ENCODE measurements at regions not wholly inside any gene's neighbourhood (a gene's known extent, or its start where the extent isn't known, plus 50 kb on each side); places are given as distances from the start of the nearest gene placed in this dataset.

DNA sequence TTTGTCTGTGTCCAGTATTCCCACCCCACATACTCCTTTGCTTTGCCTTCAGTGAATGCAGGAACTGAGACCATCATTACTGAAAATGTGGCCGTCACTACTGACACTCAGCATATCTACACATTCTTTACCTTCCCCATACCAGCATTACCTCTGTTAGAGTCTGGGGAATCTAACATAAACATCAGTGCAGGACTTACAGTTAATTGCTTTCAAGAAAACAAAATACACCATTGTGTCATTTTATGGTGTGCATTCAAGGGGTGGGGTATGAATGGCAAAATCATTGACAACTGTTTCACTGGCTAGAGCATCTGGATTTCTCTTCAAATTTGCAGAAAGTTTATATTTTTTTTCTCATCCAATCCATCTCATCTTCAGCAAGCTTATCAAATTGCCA is 731.4 kb upstream of the RIOK2 start:
- H3K4me3 Mint-ChIP-seq (ENCODE audit: unreplicated experiment), result no peak overlapping the region
- H3K27ac Mint-ChIP-seq (ENCODE audit: unreplicated experiment), result no peak overlapping the region
- H3K9me3 Mint-ChIP-seq (ENCODE audit: unreplicated experiment), result no peaks in the 10 kb centered on the region
- DNase-seq (ENCODE audit: low spot score), result no peak
- H3K36me3 Mint-ChIP-seq (ENCODE audit: low read depth, unreplicated experiment), result no peaks in the 10 kb centered on the region
- H3K27me3 Mint-ChIP-seq (ENCODE audit: unreplicated experiment), result no peaks in the 10 kb centered on the region
- no peaks in the 10 kb centered on the region for H3K4me1 Mint-ChIP-seq (ENCODE audit: unreplicated experiment)
- TF ChIP-seq, protein P1, sequence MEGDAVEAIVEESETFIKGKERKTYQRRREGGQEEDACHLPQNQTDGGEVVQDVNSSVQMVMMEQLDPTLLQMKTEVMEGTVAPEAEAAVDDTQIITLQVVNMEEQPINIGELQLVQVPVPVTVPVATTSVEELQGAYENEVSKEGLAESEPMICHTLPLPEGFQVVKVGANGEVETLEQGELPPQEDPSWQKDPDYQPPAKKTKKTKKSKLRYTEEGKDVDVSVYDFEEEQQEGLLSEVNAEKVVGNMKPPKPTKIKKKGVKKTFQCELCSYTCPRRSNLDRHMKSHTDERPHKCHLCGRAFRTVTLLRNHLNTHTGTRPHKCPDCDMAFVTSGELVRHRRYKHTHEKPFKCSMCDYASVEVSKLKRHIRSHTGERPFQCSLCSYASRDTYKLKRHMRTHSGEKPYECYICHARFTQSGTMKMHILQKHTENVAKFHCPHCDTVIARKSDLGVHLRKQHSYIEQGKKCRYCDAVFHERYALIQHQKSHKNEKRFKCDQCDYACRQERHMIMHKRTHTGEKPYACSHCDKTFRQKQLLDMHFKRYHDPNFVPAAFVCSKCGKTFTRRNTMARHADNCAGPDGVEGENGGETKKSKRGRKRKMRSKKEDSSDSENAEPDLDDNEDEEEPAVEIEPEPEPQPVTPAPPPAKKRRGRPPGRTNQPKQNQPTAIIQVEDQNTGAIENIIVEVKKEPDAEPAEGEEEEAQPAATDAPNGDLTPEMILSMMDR (IDR thresholded peaks at IDR 0.05; ENCODE audit: unreplicated experiment), result no peak

DNA sequence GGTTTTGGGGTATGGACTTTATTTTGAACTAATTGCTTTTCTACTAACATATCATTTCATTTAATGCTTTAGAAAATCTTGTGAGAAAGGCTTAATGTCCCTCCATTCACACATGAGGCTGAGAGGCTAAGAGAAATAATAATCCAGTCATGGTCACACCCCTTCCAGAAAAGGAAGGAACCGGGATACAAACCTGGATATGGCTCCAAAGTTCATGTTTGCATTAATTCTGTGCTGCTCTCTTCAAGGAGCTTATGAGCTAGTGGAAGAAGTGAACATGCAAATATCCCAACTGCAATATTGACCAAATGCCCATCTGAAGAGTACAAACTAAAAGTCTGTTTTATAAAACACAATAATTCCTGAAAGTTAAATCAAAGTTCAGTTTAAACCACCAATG is 732.1 kb upstream of the RIOK2 start:
- no peak overlapping the region for H3K4me3 Mint-ChIP-seq (ENCODE audit: unreplicated experiment)
- TF ChIP-seq, protein P1 (IDR thresholded peaks at IDR 0.05; ENCODE audit: unreplicated experiment), result no peak
- DNase-seq (ENCODE audit: low spot score), result no peak
- H3K9me3 Mint-ChIP-seq (ENCODE audit: unreplicated experiment), result no peaks in the 10 kb centered on the region
- H3K27me3 Mint-ChIP-seq (ENCODE audit: unreplicated experiment), result no peaks in the 10 kb centered on the region
- no peaks in the 10 kb centered on the region for H3K36me3 Mint-ChIP-seq (ENCODE audit: low read depth, unreplicated experiment)
- H3K4me1 Mint-ChIP-seq (ENCODE audit: unreplicated experiment), result no peaks in the 10 kb centered on the region
- no peak overlapping the region for H3K27ac Mint-ChIP-seq (ENCODE audit: unreplicated experiment)

DNA sequence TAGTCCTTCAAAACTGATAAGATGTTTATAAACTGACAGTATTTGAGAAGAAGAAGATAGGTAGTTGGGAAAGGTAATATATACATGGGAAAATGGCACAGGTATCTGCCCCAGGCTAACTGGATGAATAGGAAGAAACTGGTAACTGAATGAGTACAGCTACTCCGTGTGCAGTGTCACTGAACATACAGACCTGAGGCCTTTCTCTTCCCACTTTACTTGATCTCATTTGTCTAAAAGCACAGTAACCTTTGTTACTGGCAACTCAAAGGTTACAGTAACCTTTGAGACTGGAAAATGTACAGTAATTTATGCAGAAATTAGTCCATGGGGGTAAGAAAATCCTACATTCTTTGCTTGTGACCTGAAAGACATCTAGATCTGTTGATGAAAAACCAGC is 735.0 kb upstream of the RIOK2 start:
- Mint-ChIP-seq H3K27me3 (ENCODE audit: unreplicated experiment) (no peaks in the 10 kb centered on the region), H3K4me3 (ENCODE audit: unreplicated experiment) (no peak overlapping the region)
- TF ChIP-seq, protein P1 (IDR thresholded peaks at IDR 0.05; ENCODE audit: unreplicated experiment), result no peak

DNA sequence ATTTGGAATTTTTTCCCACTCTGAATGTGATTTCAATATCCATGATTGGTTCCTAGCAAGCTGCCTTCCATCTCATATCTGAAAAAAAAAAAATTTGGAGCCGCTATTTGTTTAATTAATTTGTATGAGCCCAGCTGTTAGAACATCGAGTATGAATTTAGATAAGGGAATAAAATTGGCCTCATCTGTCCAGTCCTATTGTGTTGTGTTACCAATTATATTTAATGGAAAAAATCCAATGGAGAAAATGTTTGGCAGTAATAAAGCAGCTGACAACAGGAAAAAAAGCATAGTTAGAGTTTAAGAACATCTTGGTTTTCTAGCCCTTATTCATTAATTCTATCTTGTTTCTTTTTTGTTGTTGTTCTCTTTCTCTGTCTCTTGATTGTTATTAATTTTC is 735.6 kb upstream of the RIOK2 start:
- Mint-ChIP-seq H3K4me3 (ENCODE audit: unreplicated experiment) (no peak overlapping the region), H3K4me1 (ENCODE audit: unreplicated experiment) (no peaks in the 10 kb centered on the region), H3K36me3 (ENCODE audit: low read depth, unreplicated experiment) (no peaks in the 10 kb centered on the region), H3K27ac (ENCODE audit: unreplicated experiment) (no peak overlapping the region), H3K9me3 (ENCODE audit: unreplicated experiment) (no peaks in the 10 kb centered on the region), H3K27me3 (ENCODE audit: unreplicated experiment) (no peaks in the 10 kb centered on the region)
- TF ChIP-seq, protein P1 (IDR thresholded peaks at IDR 0.05; ENCODE audit: unreplicated experiment), result no peak
- no peak for DNase-seq (ENCODE audit: low spot score)

More for the DNA sequence above, 735.0 kb upstream of the RIOK2 start:
- Mint-ChIP-seq H3K27ac (ENCODE audit: unreplicated experiment) (no peak overlapping the region), H3K9me3 (ENCODE audit: unreplicated experiment) (no peaks in the 10 kb centered on the region), H3K36me3 (ENCODE audit: low read depth, unreplicated experiment) (no peaks in the 10 kb centered on the region), H3K4me1 (ENCODE audit: unreplicated experiment) (no peaks in the 10 kb centered on the region)
- DNase-seq (ENCODE audit: low spot score), result no peak

DNA sequence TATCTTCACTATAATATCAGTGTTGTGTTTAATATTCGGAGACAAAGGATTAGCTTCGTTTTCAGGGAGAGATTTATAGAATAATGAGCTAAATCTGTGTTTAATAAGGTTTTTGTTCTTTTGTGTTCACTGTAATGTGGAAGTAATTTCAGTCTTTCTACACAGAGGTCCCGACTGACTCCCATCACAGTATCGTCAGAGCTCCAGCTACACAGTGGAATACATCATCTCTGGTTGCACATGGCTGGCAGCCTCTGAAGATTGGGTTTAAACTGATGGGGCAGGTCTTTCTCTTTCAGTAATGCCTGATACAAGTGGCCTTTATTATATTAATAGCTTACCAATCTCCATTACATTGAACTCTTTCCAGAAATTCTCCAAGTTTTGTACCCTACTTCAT is 736.7 kb upstream of the RIOK2 start:
- Mint-ChIP-seq H3K27me3 (ENCODE audit: unreplicated experiment) (no peaks in the 10 kb centered on the region), H3K4me1 (ENCODE audit: unreplicated experiment) (no peaks in the 10 kb centered on the region), H3K4me3 (ENCODE audit: unreplicated experiment) (no peak overlapping the region), H3K36me3 (ENCODE audit: low read depth, unreplicated experiment) (no peaks in the 10 kb centered on the region), H3K27ac (ENCODE audit: unreplicated experiment) (no peak overlapping the region), H3K9me3 (ENCODE audit: unreplicated experiment) (no peaks in the 10 kb centered on the region)
- no peak for DNase-seq (ENCODE audit: low spot score)
- TF ChIP-seq, protein P1 (IDR thresholded peaks at IDR 0.05; ENCODE audit: unreplicated experiment), result no peak

Measured in endothelial cell (in vitro differentiated cells).